Effector CD4-positive, alpha-beta T cell (primary cell): ENCODE measurements at regions not wholly inside any gene's neighbourhood (a gene's known extent, or its start where the extent isn't known, plus 50 kb on each side); places are given as distances from the start of the nearest gene placed in this dataset.

Experiments
- DNase-seq: peaks from one replicate; pipeline ENCODE4 v3.0.0-alpha.2; 2020

DNA sequence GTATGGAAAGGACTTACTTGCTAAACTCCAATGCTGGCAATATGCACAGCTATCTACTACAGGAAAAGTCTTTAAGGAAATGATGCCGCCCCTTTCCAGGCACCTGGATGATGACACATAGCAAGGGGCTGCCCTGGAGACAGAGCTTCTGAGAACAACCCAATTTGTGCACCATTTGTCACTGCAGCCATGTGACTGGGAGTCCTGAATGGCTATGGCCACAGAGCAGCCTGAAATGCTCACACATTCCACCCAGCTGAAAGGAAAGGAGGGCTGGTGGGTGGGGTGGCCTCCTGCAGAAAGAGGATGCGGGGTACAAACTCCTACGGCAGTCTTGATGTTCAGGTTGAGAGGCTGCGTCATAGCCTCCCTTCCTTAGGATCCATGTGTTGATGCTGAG lies 70.1 kb upstream of the FSTL4 start:
- DNase-seq = no peak

DNA sequence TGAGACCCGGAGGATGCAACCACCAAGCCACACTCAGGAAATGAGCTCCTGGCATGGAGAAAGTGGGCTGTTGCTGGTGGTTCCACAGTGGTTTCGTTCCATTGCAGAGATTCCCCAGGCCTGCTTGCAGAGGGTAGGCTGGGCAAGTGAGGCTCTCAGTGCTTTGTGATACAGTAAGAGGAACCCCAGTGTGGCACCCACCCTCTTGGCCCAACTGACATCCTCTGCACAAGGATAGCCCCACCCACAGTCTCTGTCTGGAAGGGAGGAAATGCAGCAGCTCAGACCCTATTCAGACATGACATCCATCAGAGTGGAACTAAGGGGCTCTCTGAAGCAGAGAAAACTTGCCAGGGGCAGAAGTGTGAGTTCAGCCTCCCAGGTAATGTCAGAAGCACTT lies 69.6 kb upstream of the FSTL4 start:
- no peak for DNase-seq

DNA sequence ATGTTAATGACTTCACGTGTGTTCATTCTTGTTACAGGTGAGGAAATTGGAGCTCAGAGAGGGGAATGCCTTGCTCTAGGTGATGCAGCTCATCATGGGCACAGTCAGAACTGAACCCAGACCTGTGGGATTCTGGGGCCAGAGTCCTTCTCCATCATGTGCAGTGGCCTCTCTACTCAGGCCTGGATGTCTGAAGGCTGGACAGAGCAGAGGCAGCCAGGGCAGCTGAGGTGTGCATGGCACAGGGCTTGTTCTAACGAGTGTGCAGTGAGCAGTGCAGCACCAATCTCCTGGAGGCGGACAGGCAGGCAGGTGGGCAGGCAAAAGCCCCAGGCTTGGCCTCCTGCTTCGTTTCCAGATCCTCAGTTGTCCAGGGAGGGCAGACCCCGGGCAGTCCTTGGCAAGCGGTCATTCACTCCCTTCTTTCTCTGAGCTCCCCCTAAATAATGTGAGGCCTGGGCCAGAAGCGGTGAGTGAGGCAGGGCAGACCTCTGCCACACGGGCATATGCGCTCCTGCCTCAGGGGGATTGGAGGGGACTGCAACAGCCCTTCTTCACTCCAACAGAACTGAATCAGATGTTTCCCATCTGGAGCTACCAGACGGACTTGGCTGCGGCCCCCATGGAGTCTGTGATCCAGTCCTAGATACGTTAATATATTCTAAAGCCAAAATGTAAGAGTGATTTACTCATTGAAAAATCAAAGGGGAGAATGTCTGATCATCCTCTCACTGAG lies 68.7 kb upstream of the FSTL4 start:
- DNase-seq = no peak

DNA sequence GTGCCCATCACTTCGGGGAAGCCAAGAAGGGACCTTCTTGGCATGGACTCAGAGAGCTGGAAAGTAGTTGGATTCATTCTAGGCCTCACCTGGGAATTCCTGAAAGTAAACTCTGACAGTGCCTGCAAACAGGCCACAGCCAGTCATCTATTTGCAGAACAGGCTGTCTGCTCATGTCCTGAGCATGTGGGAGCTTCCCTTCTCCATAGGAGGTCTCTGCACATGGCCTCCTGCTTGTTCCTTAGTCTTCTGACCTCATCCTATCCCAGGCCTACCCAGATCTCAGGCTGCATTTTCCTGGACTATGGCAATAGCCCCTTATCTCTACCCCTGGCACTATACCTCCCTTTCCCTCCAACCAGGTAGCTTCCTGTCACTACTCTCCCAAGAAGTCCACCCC lies 67.2 kb upstream of the FSTL4 start:
- DNase-seq = no peak

DNA sequence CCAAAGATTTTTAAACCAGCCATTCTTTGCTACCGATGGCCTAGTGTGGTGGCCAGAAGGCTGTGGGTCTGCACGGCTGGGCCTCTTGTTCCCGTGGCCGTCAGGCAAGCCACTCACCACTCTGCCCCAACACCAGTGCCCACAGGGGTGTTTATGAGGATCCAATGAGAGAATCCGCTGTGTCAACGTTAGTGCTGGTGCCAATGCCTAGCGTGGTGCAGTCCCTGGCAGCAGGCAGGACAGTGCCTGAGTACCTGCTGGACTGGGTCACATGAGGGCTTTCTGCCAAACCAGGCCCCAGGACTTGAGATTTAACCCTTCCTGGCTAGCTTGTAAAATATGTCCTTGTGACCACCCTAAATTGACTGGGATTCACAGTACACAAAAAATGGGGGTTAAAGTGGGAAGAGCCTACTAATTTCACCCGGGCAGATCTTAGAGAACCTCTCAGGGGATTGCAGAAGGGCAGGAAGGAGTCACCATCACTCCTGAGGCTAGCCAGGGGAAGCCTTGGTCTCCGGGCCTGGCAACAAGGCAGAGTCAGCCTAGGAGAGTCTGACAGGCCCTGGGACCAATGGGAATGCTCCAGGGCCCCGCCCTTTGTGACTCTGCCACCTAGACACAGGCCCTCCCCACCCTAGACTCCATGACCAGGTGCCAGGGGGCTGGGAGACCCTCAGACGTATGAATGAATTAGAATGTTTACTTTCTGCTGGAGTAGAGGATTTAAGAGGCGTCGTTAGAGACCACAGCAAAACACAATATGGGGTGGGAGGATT lies 63.2 kb upstream of the FSTL4 start:
- no peak for DNase-seq

DNA sequence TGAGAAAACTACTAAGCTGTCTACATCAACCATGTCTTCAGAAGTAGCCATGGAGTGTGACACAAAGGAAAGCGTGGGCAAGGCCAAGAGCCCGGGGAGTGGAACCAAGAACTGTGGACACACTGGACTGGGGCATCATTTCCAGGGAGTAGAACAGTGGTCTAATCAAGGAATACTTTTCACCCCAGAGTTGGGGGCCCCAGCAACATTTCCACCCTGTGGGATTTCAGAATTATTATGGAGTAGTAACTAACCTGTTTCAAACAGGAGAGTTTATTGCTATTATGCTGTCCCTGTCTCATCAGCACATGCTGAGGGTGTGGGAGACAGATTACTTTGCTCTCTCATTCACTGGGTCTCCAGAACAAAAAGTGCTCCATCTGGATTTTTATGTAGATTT lies 58.0 kb upstream of the FSTL4 start:
- no peak for DNase-seq

DNA sequence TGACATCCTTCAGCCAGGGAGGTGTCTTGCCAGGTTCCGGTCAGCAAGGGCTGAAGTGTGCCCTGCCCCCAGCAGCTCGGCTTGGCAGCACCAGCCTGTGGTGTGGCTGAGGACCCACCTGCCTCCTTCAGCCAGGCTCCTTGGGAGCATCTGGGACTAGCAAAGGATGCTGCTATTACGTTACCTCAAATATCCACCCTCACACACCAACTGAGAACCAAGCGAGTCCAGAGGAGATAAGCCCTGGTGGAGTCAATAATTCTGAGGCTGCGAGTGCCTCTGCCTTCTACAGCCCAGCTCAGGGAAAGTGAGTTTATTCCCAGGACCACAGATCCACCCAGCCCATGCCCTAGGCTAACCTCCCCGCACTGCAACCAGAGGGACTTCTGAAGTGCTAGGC lies 57.1 kb upstream of the FSTL4 start:
- no peak for DNase-seq

DNA sequence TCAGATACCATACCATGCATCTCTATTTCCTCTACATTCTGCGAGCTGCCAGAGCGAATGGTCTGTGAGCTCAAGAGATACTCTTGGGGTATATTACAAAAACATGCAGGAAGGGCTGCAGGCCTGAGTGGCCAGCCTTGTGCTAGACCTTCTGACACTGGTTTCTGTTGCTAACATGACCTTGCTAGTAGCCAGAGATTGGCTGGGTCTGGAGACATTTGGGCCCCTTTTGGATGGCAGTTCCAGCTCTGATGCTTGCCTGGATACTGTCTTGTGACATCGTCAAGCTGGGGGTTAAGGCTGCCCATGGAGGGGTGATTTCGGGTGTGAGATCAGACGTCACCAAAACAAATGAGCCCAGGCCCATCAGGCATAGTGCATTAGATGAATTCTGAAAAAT lies 56.1 kb upstream of the FSTL4 start:
- DNase-seq = no peak

DNA sequence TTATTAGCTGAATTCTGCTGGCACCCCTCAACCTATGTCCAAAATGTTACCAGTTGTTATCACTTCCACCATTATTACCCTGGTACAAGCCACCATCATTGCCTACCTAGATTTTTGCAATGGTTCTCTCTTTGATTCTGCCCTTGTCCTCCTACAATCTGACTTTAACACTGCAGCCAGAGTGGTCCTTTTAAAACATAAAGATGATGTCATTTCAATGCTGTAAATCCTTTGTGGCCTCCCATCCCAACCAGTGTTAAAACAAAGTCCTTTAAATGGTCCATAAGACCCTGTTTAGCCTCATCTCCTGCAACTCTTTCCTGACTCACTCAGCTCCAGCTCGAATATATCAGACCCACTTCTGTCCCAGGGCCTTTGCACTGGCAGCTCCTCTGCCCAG lies 54.9 kb upstream of the FSTL4 start:
- DNase-seq = no peak

DNA sequence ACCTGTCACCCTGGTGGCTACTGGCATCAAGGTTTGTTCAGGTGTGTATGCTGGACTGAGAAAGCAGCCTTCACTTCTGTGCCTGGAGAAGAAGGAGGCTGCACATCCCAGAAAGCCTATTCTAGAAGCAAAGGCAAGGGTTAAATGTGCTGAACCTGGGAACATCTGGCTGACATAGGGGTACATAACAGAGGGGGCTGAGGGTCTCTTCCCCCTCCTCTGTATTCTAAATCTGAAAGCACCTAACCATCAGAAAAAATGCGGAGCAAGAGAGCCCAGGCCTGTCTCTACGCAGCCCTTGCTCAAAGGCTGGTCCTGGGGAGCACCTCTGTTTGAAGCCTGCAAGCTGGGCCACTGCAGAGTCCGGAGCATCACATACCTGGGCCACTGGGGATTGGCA lies 53.2 kb upstream of the FSTL4 start:
- DNase-seq = no peak

DNA sequence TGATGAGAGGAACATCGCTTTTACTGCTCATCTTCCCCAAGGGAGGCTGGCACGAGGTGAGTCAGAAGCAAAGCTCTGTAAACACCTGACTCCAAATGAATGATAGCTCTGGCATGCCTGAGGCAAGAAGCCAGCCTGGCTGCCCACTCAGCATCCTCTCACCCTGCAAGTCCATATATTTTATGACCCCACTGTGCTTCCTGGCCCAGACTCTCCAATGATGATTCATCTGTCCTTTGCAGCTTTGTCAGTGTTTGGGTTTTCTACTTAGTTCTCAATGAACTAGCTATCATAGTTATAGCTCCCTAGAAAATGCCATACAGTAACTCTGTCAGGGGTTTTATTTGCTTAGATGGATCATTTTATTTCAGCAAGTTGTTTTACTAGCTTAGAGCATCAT lies 52.1 kb upstream of the FSTL4 start:
- DNase-seq = no peak

DNA sequence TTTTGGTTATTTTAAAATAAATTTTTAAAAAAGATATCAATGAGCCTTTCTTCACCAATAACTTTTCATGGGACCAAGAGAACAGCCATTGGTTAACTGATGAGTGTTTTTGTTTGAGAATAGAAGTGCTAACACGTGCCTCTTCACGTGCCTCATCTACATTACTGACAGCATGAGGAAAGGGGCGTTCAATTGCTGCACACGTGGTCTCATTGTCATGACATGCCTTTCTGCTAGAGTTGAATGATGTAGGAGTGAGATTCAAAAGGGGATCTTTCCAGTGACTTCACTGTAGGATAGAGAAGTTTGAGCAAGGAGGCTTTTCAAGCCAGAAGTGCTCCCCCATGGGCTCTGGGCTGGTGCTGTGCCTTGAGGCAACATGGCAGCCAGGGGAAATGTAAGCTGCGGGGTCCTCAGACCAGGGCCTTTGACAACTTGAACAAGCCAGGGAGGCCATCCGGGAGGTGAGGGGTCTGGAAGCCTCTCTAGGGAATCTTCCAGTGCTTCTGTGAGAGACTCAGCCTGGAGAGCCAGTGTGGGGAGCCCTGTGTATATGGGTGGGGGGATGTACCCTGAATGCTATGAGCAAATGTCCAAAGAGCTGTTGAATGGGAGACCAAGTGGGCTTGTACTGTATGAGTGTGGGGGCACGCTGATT lies 51.2 kb upstream of the FSTL4 start:
- no peak for DNase-seq

DNA sequence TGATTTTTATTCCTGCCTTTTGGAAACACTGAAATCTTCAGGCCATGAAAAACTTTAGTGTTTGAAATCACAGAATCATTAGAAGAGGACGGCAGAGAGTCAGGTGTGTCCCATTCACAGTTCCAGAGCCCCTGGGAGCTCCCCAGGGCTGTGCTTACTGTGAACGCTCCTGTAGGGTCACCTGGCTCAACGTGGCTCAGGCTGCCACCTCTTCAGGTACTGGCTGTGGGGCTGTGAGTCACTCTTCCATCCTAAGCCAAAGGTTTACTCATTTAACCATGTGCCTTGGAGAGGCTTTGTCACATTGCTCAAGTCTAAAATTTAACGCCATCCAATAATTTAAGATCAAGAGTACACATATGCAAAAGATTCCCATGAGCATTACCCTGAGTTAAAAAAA lies 50.2 kb upstream of the FSTL4 start:
- no peak for DNase-seq
